ENCODE measurements at regions not wholly inside any gene's neighbourhood (a gene's known extent, or its start where the extent isn't known, plus 50 kb on each side); places are given as distances from the start of the nearest gene placed in this dataset.

DNA sequence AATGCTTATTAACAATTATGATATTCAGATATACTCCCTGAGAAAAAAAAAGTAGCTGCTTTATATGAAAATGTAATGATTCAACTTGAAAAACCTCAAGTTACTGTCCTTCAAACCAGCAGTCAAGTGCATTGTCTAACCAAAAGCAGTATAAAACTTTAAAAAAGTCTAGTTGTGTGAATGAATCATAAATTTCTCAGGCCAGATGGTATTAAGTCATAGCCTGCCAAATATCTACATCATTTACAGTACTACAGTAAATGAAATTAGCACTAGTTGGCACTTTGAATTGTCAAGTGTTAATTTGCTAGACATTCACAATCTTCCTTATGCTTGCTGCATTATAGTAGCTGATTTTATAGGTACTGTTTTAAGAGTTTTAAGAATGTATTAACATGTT, 85.9 kb downstream of the CBLN2 start:
- no peak for DNase-seq (ENCODE audit: low spot score)
- intact Hi-C loops (cut with micrococcal nuclease; ENCODE audit: unreplicated experiment): no loop called here
- no peaks in the 10 kb centered on the region for H3K27me3 ChIP-seq (replicated peaks; ENCODE audit: insufficient read depth, low read depth, low read length, poor library complexity)
- no peak for TF ChIP-seq CTCF (conservative IDR thresholded peaks at IDR 0.05; ENCODE audit: low read depth, low read length)
- no peak for TF ChIP-seq EZH2 (IDR thresholded peaks at IDR 0.05; ENCODE audit: borderline replicate concordance, low read depth, low read length, poor library complexity, severe bottlenecking)
- H3K4me3 ChIP-seq (ENCODE audit: low read depth, low read length, poor library complexity, severe bottlenecking): no peak overlapping the region
- H3K4me1 ChIP-seq (ENCODE audit: insufficient read depth, low read length, poor library complexity, severe bottlenecking): no peaks in the 10 kb centered on the region
- BruUV-seq (replicated peaks): no TSS peak
- CTCF ChIA-PET: no interaction called here
- no peaks in the 10 kb centered on the region for H3K9me3 ChIP-seq (ENCODE audit: low read depth, low read length, poor library complexity, severe bottlenecking)
- no peaks in the 10 kb centered on the region for H3K36me3 ChIP-seq (ENCODE audit: insufficient read depth, low read length, poor library complexity, severe bottlenecking)
- POLR2A ChIA-PET (ENCODE audit: low non-redundant PET): no interaction called here
- no peak overlapping the region for H3K27ac ChIP-seq (ENCODE audit: low read depth, low read length, poor library complexity, severe bottlenecking)

- no peaks in the 10 kb centered on the region for H3K4me1 ChIP-seq (ENCODE audit: insufficient read depth, low read length, poor library complexity, severe bottlenecking)
- no peaks in the 10 kb centered on the region for H3K36me3 ChIP-seq (ENCODE audit: insufficient read depth, low read length, poor library complexity, severe bottlenecking)
- POLR2A ChIA-PET (ENCODE audit: low non-redundant PET): no interaction called here
- TF ChIP-seq EZH2 (IDR thresholded peaks at IDR 0.05; ENCODE audit: borderline replicate concordance, low read depth, low read length, poor library complexity, severe bottlenecking) (no peak), CTCF (conservative IDR thresholded peaks at IDR 0.05; ENCODE audit: low read depth, low read length) (no peak)
- CTCF ChIA-PET: no interaction called here
- H3K27ac ChIP-seq (ENCODE audit: low read depth, low read length, poor library complexity, severe bottlenecking): no peak overlapping the region
- BruUV-seq (replicated peaks): no TSS peak
- intact Hi-C loops (cut with micrococcal nuclease; ENCODE audit: unreplicated experiment): no loop called here
- H3K27me3 ChIP-seq (replicated peaks; ENCODE audit: insufficient read depth, low read depth, low read length, poor library complexity): no peaks in the 10 kb centered on the region
- DNase-seq (ENCODE audit: low spot score): no peak
- H3K4me3 ChIP-seq (ENCODE audit: low read depth, low read length, poor library complexity, severe bottlenecking): no peak overlapping the region
- H3K9me3 ChIP-seq (ENCODE audit: low read depth, low read length, poor library complexity, severe bottlenecking): no peaks in the 10 kb centered on the region
These were observed 87.3 kb downstream of the CBLN2 start for GRCh38 chr18:72456802-72457201.

- CTCF ChIA-PET: no interaction called here
- no peaks in the 10 kb centered on the region for H3K9me3 ChIP-seq (ENCODE audit: low read depth, low read length, poor library complexity, severe bottlenecking)
These were observed 91.8 kb downstream of the CBLN2 start for GRCh38 chr18:72452328-72452727.

More at GRCh38 chr18:72452328-72452727, 91.8 kb downstream of the CBLN2 start:
- H3K4me3 ChIP-seq (ENCODE audit: low read depth, low read length, poor library complexity, severe bottlenecking): no peak overlapping the region
- H3K27ac ChIP-seq (ENCODE audit: low read depth, low read length, poor library complexity, severe bottlenecking): no peak overlapping the region
- no peaks in the 10 kb centered on the region for H3K4me1 ChIP-seq (ENCODE audit: insufficient read depth, low read length, poor library complexity, severe bottlenecking)
- no TSS peak for BruUV-seq (replicated peaks)
- POLR2A ChIA-PET (ENCODE audit: low non-redundant PET): no interaction called here
- H3K27me3 ChIP-seq (replicated peaks; ENCODE audit: insufficient read depth, low read depth, low read length, poor library complexity): no peaks in the 10 kb centered on the region
- intact Hi-C loops (cut with micrococcal nuclease; ENCODE audit: unreplicated experiment): no loop called here
- H3K36me3 ChIP-seq (ENCODE audit: insufficient read depth, low read length, poor library complexity, severe bottlenecking): no peaks in the 10 kb centered on the region
- TF ChIP-seq CTCF (conservative IDR thresholded peaks at IDR 0.05; ENCODE audit: low read depth, low read length) (no peak), EZH2 (IDR thresholded peaks at IDR 0.05; ENCODE audit: borderline replicate concordance, low read depth, low read length, poor library complexity, severe bottlenecking) (no peak)
- no peak for DNase-seq (ENCODE audit: low spot score)

Measured in A673 (cell line).